ENCODE measurements at regions not wholly inside any gene's neighbourhood (a gene's known extent, or its start where the extent isn't known, plus 50 kb on each side); places are given as distances from the start of the nearest gene placed in this dataset.

- DNase-seq (ENCODE audit: low spot score), result no peak
- Histone ChIP-seq H3K4me2 (no peak overlapping the region), H3K27ac (no peak overlapping the region), H3K4me3 (no peak overlapping the region), H3K4me1 (ENCODE audit: insufficient read depth) (no peaks in the 10 kb centered on the region), H3K27me3 (no peaks in the 10 kb centered on the region), H3K79me2 (no peaks in the 10 kb centered on the region), H4K20me1 (ENCODE audit: insufficient read depth, poor library complexity, severe bottlenecking) (no peaks in the 10 kb centered on the region), H3K9me3 (ENCODE audit: low read depth) (no peaks in the 10 kb centered on the region), H3K9me2 (replicated peaks; ENCODE audit: insufficient read depth) (no peaks in the 10 kb centered on the region), H3K36me3 (replicated peaks; ENCODE audit: insufficient read depth, low read depth) (no peaks in the 10 kb centered on the region), H2AFZ (no peak overlapping the region)
- 67% methylated on average over 2 of the region's 2 CpGs for WGBS (ENCODE audit: low lambda C conversion rate, missing lambda C conversion rate)
- no peak for TF ChIP-seq CTCF (IDR thresholded peaks at IDR 0.05; ENCODE audit: poor library complexity)
- no peak for TF ChIP-seq EZH2phosphoT487 (IDR thresholded peaks at IDR 0.05; ENCODE audit: low read depth, severe bottlenecking, unreplicated experiment)
- no peak for TF ChIP-seq EZH2 (IDR thresholded peaks at IDR 0.05; ENCODE audit: borderline replicate concordance)
Observed at GRCh38 chr12:24698972-24699371, 249.9 kb downstream of the BCAT1 start.

GRCh38 chr12:24697769-24698168, 251.1 kb downstream of the BCAT1 start:
- TF ChIP-seq EZH2phosphoT487 (IDR thresholded peaks at IDR 0.05; ENCODE audit: low read depth, severe bottlenecking, unreplicated experiment), result no peak
- no peak for TF ChIP-seq CTCF (IDR thresholded peaks at IDR 0.05; ENCODE audit: poor library complexity)
- TF ChIP-seq EZH2 (IDR thresholded peaks at IDR 0.05; ENCODE audit: borderline replicate concordance), result no peak
- Histone ChIP-seq H3K9me2 (replicated peaks; ENCODE audit: insufficient read depth) (no peaks in the 10 kb centered on the region), H3K36me3 (replicated peaks; ENCODE audit: insufficient read depth, low read depth) (no peaks in the 10 kb centered on the region), H3K79me2 (no peaks in the 10 kb centered on the region), H2AFZ (no peak overlapping the region), H3K4me2 (no peak overlapping the region), H3K4me3 (no peak overlapping the region), H4K20me1 (ENCODE audit: insufficient read depth, poor library complexity, severe bottlenecking) (no peaks in the 10 kb centered on the region), H3K9me3 (ENCODE audit: low read depth) (no peaks in the 10 kb centered on the region), H3K4me1 (ENCODE audit: insufficient read depth) (no peaks in the 10 kb centered on the region), H3K27ac (no peak overlapping the region), H3K27me3 (no peaks in the 10 kb centered on the region)
- WGBS (ENCODE audit: low lambda C conversion rate, missing lambda C conversion rate), result 83% methylated on average over 2 of the region's 2 CpGs
- no peak for DNase-seq (ENCODE audit: low spot score)

GRCh38 chr12:24697295-24697694, 251.6 kb downstream of the BCAT1 start:
- no peak for DNase-seq (ENCODE audit: low spot score)
- no peaks in the 10 kb centered on the region for H3K36me3 ChIP-seq (replicated peaks; ENCODE audit: insufficient read depth, low read depth)
- 57% methylated on average over 2 of the region's 2 CpGs for WGBS (ENCODE audit: low lambda C conversion rate, missing lambda C conversion rate)
- H2AFZ ChIP-seq, result no peak overlapping the region
- H3K9me2 ChIP-seq (replicated peaks; ENCODE audit: insufficient read depth), result no peaks in the 10 kb centered on the region
- TF ChIP-seq EZH2phosphoT487 (IDR thresholded peaks at IDR 0.05; ENCODE audit: low read depth, severe bottlenecking, unreplicated experiment) (no peak), EZH2 (IDR thresholded peaks at IDR 0.05; ENCODE audit: borderline replicate concordance) (no peak), CTCF (IDR thresholded peaks at IDR 0.05; ENCODE audit: poor library complexity) (no peak)
- H3K4me2 ChIP-seq, result no peak overlapping the region
- no peaks in the 10 kb centered on the region for H3K79me2 ChIP-seq
- no peaks in the 10 kb centered on the region for H4K20me1 ChIP-seq (ENCODE audit: insufficient read depth, poor library complexity, severe bottlenecking)
- H3K9me3 ChIP-seq (ENCODE audit: low read depth), result no peaks in the 10 kb centered on the region
- H3K4me3 ChIP-seq, result no peak overlapping the region
- H3K27ac ChIP-seq, result no peak overlapping the region
- H3K4me1 ChIP-seq (ENCODE audit: insufficient read depth), result no peaks in the 10 kb centered on the region
- H3K27me3 ChIP-seq, result no peaks in the 10 kb centered on the region

- Histone ChIP-seq H3K27me3 (no peaks in the 10 kb centered on the region), H3K4me3 (no peak overlapping the region), H3K9me2 (replicated peaks; ENCODE audit: insufficient read depth) (no peaks in the 10 kb centered on the region), H2AFZ (no peak overlapping the region), H3K27ac (no peak overlapping the region), H3K4me1 (ENCODE audit: insufficient read depth) (no peaks in the 10 kb centered on the region), H3K9me3 (ENCODE audit: low read depth) (no peaks in the 10 kb centered on the region), H4K20me1 (ENCODE audit: insufficient read depth, poor library complexity, severe bottlenecking) (no peaks in the 10 kb centered on the region), H3K36me3 (replicated peaks; ENCODE audit: insufficient read depth, low read depth) (no peaks in the 10 kb centered on the region), H3K79me2 (no peaks in the 10 kb centered on the region), H3K4me2 (no peak overlapping the region)
- DNase-seq (ENCODE audit: low spot score), result no peak
- 89% methylated on average over 6 of the region's 6 CpGs for WGBS (ENCODE audit: low lambda C conversion rate, missing lambda C conversion rate)
- TF ChIP-seq EZH2phosphoT487 (IDR thresholded peaks at IDR 0.05; ENCODE audit: low read depth, severe bottlenecking, unreplicated experiment) (no peak), CTCF (IDR thresholded peaks at IDR 0.05; ENCODE audit: poor library complexity) (no peak), EZH2 (IDR thresholded peaks at IDR 0.05; ENCODE audit: borderline replicate concordance) (no peak)
Observed at GRCh38 chr12:24696800-24697199, 252.1 kb downstream of the BCAT1 start.
